ENCODE measurements at regions not wholly inside any gene's neighbourhood (a gene's known extent, or its start where the extent isn't known, plus 50 kb on each side); places are given as distances from the start of the nearest gene placed in this dataset.

- TF ChIP-seq CTCF (IDR thresholded peaks at IDR 0.05; ENCODE audit: low read depth, low read length, poor library complexity, severe bottlenecking) (no peak), EZH2phosphoT487 (IDR thresholded peaks at IDR 0.05; ENCODE audit: borderline replicate concordance, low read length) (no peak)
Measured at GRCh38 chr12:114284041-114284440, 121.9 kb downstream of the TBX5 start.

Measured in DOHH2 (cell line).